HG03280 (cell line): ENCODE measurements at regions not wholly inside any gene's neighbourhood (a gene's known extent, or its start where the extent isn't known, plus 50 kb on each side); places are given as distances from the start of the nearest gene placed in this dataset.
"Not testable (repeated sequence)": the region's sequence is repeated elsewhere in the genome, so short reads cannot be mapped to it uniquely, and the experiment has no call there.

Source experiments
- ATAC-seq: cut with Tn5 transposase; IDR thresholded peaks from one replicate; pipeline ENCODE4 v1.9.1; 2021; ENCODE audit warnings: mild to moderate bottlenecking, moderate library complexity; ENCODE audit not compliant: unreplicated experiment

GRCh38 chr6:160804639-160805038 is 102.6 kb downstream of the PLG start:
- no peak for ATAC-seq

- no peak for ATAC-seq
These were observed 106.2 kb downstream of the PLG start for GRCh38 chr6:160808263-160808662.

GRCh38 chr6:160810238-160810637 is 108.2 kb downstream of the PLG start:
- ATAC-seq, result no peak

GRCh38 chr6:160812097-160812496 is 110.1 kb downstream of the PLG start:
- ATAC-seq, result no peak

DNA sequence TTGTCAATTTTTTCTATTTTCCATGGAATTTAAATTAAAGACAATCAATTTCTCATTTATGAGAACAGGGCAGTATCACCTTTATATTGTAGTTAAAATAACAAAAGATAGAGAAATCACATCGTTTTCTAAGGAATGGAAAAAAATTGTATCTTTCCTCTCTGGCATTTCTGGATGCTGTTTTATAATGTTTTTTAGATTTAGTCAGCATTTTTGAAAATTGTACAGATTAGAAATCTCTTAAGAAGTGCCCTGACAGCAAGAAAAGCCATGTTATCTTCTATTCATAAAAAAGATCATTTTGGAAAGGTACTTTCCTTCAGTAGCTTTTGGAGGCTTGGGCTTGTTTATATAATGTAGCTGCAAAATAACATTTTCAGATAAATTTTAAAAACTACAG is 116.9 kb downstream of the PLG start:
- ATAC-seq, result no peak

GRCh38 chr6:160820661-160821060 is 118.6 kb downstream of the PLG start:
- not testable (repeated sequence) for ATAC-seq

DNA sequence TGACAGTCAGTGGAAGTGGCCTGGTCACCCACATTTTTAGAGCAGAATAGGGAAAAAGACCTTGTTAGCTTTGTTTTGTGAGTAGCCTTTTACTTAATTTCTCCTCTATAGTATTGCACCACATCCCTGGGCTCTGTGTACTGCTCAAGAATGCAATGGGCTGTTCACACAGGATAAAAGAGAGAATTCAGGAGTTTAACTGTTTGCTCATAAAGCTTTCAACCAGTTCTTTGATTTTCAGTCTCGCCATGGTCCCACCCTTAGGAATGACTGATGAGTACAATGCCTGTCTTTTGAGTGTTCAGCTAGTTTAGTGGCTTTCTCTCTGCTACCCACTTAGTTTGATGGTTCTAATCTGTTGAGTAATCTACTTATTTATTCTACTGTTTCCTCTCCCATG is 129.7 kb downstream of the PLG start:
- ATAC-seq, result no peak

GRCh38 chr6:160832422-160832821 is 130.4 kb downstream of the PLG start:
- ATAC-seq, result no peak

- ATAC-seq, result no peak
These were observed 135.1 kb downstream of the PLG start for GRCh38 chr6:160837146-160837545.

- ATAC-seq, result no peak
These were observed 140.5 kb upstream of the MAP3K4 start for GRCh38 chr6:160851031-160851430.

DNA sequence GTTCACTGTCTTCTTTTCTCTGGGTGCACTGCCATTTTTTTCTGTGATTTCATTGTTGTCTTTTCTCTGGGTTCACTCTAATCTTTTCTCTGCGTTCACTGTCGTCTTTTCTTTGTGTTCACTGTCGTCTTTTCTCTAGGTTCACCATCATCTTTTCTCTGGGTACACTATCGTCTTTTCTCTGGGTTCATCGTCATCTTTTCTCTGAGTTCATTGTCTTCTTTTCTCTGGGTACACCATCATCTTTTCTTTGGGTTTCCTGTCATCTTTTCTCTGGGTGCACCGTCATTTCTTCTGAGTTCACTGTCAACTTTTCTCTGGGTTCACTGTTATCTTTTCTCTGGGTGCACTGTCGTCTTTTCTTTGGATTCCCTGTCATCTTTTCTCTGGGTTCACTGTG is 137.6 kb upstream of the MAP3K4 start:
- ATAC-seq, result no peak

DNA sequence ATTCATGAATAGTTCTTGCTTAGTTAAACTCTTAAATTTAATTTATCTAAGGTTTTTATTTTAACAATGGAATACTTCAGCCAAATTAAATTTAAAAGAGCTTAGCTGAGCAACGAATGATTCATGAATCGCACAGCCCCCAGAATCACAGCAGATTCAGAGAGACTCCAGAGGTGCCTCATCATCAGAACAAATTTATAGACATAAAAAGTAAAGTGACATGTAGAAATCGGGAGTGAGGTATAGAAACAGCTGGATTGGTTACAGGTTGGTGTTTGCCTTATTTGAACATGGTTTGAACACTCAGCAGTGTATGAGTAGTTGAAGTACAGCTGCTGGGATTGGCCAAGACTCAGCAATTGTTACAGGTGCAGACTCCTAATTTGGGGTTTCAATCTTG is 132.7 kb upstream of the MAP3K4 start:
- ATAC-seq, result no peak

DNA sequence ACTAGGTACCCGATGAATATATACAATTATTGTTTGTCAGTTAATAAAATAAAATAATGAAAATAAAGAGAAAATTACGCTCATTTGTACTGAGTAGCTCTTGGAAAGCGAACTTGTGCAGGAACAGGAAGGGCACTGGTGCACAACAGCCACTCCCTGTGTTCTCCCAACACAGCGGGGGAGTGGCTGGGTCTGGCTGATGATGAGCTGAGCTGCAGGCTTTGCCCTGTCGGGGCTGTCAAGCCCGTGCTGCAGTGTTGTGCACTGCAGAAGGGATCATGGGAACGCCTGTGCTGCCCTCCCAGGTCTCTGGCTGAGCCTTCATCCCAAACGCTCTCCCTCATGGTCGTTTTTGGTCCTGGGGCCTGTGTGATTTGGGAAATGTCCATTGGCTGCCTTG is 131.7 kb upstream of the MAP3K4 start:
- no peak for ATAC-seq

- ATAC-seq, result no peak
These were observed 129.7 kb upstream of the MAP3K4 start for GRCh38 chr6:160861824-160862223.

GRCh38 chr6:160863782-160864181 is 127.8 kb upstream of the MAP3K4 start:
- no peak for ATAC-seq

- peak; percentile 44 for ATAC-seq
These were observed 120.2 kb upstream of the MAP3K4 start for GRCh38 chr6:160871320-160871719.

GRCh38 chr6:160881148-160881808 is 110.3 kb upstream of the MAP3K4 start:
- ATAC-seq, result no peak

DNA sequence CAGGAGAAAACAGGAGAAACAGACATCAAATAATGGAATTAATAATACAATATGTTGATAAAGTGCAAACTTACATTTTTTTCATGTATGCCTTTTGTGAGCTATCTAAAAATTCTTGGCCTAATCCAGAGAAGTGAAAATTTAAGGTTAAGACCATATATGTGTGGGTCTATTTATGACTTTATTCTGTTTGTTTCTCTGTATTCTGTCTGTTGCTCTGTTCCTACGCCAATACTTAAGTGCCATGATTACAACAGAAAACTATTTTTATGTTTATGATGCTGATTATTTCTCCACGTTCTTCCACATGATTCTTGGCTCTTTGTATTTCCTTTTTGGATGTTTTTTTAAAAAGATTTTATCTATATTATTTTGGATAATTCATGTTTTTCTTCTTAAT is 109.6 kb upstream of the MAP3K4 start:
- ATAC-seq, result no peak

DNA sequence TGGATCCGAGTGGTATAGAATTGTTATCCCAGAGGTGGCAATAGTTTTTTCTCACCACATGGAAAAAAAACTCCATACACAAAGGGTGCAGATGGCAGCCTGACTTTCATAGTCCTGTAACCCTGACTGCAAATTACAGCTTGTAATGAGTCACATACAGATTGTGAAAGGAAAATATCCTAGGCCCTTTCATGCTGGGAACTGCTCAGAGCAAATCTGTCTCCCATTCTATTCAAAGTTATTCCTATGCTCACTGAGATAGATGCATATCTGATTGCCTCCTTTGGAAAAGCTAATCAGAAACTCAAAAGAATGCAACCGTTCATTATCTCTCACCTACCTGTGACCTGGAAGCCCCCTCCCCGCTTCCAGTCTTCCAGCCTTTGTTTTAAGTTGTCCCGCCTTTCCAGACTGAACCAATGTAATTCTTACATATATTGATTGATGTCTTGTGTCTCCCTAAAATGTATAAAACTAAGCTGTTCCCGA is 108.7 kb upstream of the MAP3K4 start:
- ATAC-seq, result no peak

- ATAC-seq, result no peak
These were observed 108.0 kb upstream of the MAP3K4 start for GRCh38 chr6:160883560-160883959.

DNA sequence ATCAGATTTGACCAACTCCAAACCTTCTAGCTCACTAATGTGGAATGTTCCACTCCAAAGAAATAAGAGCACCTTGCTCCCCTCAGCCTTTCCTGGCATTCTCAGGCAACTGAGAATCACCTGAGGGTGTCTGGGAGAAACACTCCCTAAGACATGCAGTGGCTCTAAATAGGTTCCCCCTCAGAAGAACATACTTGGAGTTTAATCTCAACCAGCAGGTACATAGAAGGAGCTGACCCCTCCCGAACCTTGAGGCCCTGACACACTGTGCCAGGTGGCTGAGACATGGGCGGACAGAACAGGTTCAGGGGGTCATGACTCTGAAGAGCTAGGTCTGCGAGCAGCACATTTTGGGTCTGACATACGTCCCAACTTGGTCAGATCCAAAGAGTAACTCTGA is 107.6 kb upstream of the MAP3K4 start:
- no peak for ATAC-seq

- not testable (repeated sequence) for ATAC-seq
These were observed 102.4 kb upstream of the MAP3K4 start for GRCh38 chr6:160889148-160889547.

DNA sequence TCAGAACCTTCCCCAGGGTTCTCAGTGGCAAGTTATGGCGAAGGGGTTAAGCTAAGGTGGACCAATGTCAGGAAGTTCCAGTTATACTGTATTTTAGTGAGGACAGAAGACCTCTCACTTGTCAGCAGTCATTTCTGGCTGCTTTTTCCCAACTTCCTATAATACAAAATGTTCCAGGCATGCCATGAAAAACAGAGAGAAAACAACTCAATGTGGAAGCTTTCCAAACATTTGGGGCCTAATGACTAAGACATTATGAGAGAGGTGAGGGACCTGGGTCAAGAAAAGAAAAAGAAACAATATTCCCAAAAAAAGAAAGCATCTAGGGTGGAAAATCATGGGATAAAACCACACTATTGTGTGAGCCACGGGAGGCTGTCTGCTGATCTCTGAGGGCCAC is 99.9 kb upstream of the MAP3K4 start:
- ATAC-seq, result no peak
